DOHH2 (cell line): ENCODE measurements at regions not wholly inside any gene's neighbourhood (a gene's known extent, or its start where the extent isn't known, plus 50 kb on each side); places are given as distances from the start of the nearest gene placed in this dataset.

Experiments used
- H3F3A ChIP-seq: fragments of 200-600 bp; sonication (generic), shearing (Covaris generic); 2 replicates; pipeline ENCODE4 v1.6.0; 2016; ENCODE audit warnings: antibody characterized with exemption, mild to moderate bottlenecking; ENCODE audit not compliant: control insufficient read depth, insufficient read depth
- H3K27ac ChIP-seq: fragments of 200-600 bp; sonication (generic); 2 replicates; pipeline ENCODE4 v1.5.1; 2014; ENCODE audit warnings: low read depth, mild to moderate bottlenecking, low read length, moderate library complexity
- H3K27me3 ChIP-seq: fragments of 200-600 bp; sonication (generic); 2 replicates; pipeline ENCODE4 v1.6.1; 2014; ENCODE audit warnings: mild to moderate bottlenecking, low read length, mixed read lengths; ENCODE audit not compliant: control insufficient read depth
- H3K36me3 ChIP-seq: fragments of 200-600 bp; sonication (generic); 2 replicates; pipeline ENCODE4 v1.6.1; 2014; ENCODE audit warnings: mild to moderate bottlenecking, low read length, moderate library complexity, mixed read lengths; ENCODE audit not compliant: control insufficient read depth
- H3K4me1 ChIP-seq: fragments of 200-600 bp; sonication (generic); 2 replicates; pipeline ENCODE4 v1.6.1; 2014; ENCODE audit warnings: mild to moderate bottlenecking, low read length, mixed read lengths; ENCODE audit not compliant: control insufficient read depth
- H3K4me2 ChIP-seq: fragments of 200-600 bp; sonication (generic); 2 replicates; pipeline ENCODE4 v1.6.0; 2014; ENCODE audit warnings: mild to moderate bottlenecking, low read length, moderate library complexity
- H3K4me3 ChIP-seq: fragments of 200-600 bp; sonication (generic); 2 replicates; pipeline ENCODE4 v1.5.1; 2014; ENCODE audit warnings: mild to moderate bottlenecking, low read length, mixed read lengths
- H3K79me2 ChIP-seq: fragments of 200-600 bp; sonication (generic); 2 replicates; pipeline ENCODE4 v1.6.1; 2014; ENCODE audit warnings: mild to moderate bottlenecking, low read length, mixed read lengths; ENCODE audit not compliant: control insufficient read depth
- H3K9me2 ChIP-seq: fragments of 200-600 bp; sonication (generic); replicated peaks from 2 replicates; pipeline ENCODE4 v1.6.1; 2014; ENCODE audit warnings: mild to moderate bottlenecking, low read length, mixed read lengths; ENCODE audit not compliant: control insufficient read depth
- H3K9me3 ChIP-seq: fragments of 200-600 bp; sonication (generic); 2 replicates; pipeline ENCODE4 v1.6.1; 2014; ENCODE audit warnings: antibody characterized with exemption, low read length, mixed read lengths; ENCODE audit not compliant: control insufficient read depth, insufficient read depth
- H4K20me1 ChIP-seq: fragments of 200-600 bp; sonication (generic); 2 replicates; pipeline ENCODE4 v1.6.0; 2014; ENCODE audit warnings: low read depth, mild to moderate bottlenecking, antibody characterized with exemption, low read length, moderate library complexity; ENCODE audit not compliant: control insufficient read depth, insufficient read depth
- EZH2phosphoT487 ChIP-seq: fragments of 200-600 bp; sonication (generic); IDR thresholded peaks from 2 replicates; pipeline ENCODE4 v1.6.1; 2017; ENCODE audit warnings: borderline replicate concordance, mild to moderate bottlenecking, antibody characterized with exemption, low read length, moderate library complexity, mixed read lengths
- TF ChIP-seq, protein P1 (sequence below): fragments of 200-600 bp; sonication (generic); IDR thresholded peaks from one replicate; pipeline ENCODE4 v1.5.1; 2014; ENCODE audit warnings: antibody characterized with exemption, mild to moderate bottlenecking, low read depth, low read length; ENCODE audit not compliant: poor library complexity, severe bottlenecking

DNA sequence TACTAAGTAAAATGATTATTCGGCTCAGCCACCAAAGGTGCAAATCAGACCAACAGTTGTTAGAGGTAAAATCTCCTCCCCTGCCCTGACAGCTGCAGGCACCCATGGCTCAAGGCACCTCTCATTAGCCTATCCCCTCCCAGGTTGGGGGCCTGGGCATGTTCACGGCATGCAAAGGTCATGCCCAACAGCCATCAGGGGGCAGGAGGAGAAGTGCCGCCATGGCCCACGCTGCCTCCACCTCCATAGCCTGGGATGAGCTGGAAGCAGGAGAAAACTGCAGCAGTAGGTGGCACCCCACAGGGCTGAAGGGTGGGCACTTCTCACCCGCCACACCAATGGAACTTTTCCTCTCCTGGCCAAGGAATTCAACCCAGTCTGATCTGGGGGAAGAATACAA, 146.4 kb upstream of the COX10 start:
- no peak overlapping the region for H3K4me2 ChIP-seq
- H3K27me3 ChIP-seq = no peaks in the 10 kb centered on the region
- H3K27ac ChIP-seq = no peak overlapping the region
- no peak overlapping the region for H3K4me3 ChIP-seq
- H3K9me2 ChIP-seq = no peaks in the 10 kb centered on the region
- H3K4me1 ChIP-seq = peaks cover 36% of the 10 kb centered on the region
- H4K20me1 ChIP-seq = no peaks in the 10 kb centered on the region
- H3K79me2 ChIP-seq = no peaks in the 10 kb centered on the region
- H3K9me3 ChIP-seq = no peaks in the 10 kb centered on the region
- H3F3A ChIP-seq = no peaks in the 10 kb centered on the region
- TF ChIP-seq, protein P1, sequence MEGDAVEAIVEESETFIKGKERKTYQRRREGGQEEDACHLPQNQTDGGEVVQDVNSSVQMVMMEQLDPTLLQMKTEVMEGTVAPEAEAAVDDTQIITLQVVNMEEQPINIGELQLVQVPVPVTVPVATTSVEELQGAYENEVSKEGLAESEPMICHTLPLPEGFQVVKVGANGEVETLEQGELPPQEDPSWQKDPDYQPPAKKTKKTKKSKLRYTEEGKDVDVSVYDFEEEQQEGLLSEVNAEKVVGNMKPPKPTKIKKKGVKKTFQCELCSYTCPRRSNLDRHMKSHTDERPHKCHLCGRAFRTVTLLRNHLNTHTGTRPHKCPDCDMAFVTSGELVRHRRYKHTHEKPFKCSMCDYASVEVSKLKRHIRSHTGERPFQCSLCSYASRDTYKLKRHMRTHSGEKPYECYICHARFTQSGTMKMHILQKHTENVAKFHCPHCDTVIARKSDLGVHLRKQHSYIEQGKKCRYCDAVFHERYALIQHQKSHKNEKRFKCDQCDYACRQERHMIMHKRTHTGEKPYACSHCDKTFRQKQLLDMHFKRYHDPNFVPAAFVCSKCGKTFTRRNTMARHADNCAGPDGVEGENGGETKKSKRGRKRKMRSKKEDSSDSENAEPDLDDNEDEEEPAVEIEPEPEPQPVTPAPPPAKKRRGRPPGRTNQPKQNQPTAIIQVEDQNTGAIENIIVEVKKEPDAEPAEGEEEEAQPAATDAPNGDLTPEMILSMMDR = no peak
- TF ChIP-seq EZH2phosphoT487 = no peak
- no peaks in the 10 kb centered on the region for H3K36me3 ChIP-seq

GRCh38 chr17:13925579-13925978, 143.7 kb upstream of the COX10 start:
- no peaks in the 10 kb centered on the region for H3K27me3 ChIP-seq
- no peaks in the 10 kb centered on the region for H3K79me2 ChIP-seq
- TF ChIP-seq, protein P1 = peak; percentile 50
- TF ChIP-seq EZH2phosphoT487 = no peak
- H3K36me3 ChIP-seq = no peaks in the 10 kb centered on the region
- no peaks in the 10 kb centered on the region for H3K9me3 ChIP-seq
- no peak overlapping the region for H3K4me3 ChIP-seq
- H3F3A ChIP-seq = no peaks in the 10 kb centered on the region
- no peaks in the 10 kb centered on the region for H4K20me1 ChIP-seq
- H3K4me2 ChIP-seq = no peak overlapping the region
- H3K27ac ChIP-seq = no peak overlapping the region
- no peaks in the 10 kb centered on the region for H3K9me2 ChIP-seq
- H3K4me1 ChIP-seq = peaks cover 9% of the 10 kb centered on the region

DNA sequence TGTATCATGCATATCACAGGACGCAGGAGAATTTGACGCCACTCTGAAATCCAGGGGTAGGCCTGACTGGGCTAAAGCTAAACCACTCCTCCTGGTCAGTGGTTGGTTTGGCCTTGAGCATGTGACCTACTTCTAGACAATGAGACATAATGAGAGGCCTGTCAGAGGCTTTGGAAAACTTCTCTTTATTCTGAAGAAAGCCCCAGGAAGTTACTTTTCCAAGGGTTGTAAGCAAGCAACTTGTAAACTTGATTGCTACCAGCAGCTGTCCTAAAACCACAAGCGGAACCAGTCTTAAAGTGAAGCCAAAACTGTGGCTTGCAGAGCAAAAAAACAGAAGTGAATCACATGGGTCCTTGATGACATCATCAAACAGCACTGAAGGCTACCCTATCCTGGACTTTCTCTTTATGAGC, 138.2 kb upstream of the COX10 start:
- Histone ChIP-seq H3F3A (no peaks in the 10 kb centered on the region), H3K36me3 (no peaks in the 10 kb centered on the region), H3K4me1 (peaks cover 22% of the 10 kb centered on the region), H3K9me3 (no peaks in the 10 kb centered on the region), H3K4me2 (peak overlapping the region; percentile 32; the same call in 1 of the 2 replicates), H4K20me1 (no peaks in the 10 kb centered on the region), H3K79me2 (no peaks in the 10 kb centered on the region), H3K27me3 (no peaks in the 10 kb centered on the region), H3K4me3 (no peak overlapping the region), H3K9me2 (no peaks in the 10 kb centered on the region), H3K27ac (peak overlapping the region; percentile 49; the same call in 1 of the 2 replicates)
- TF ChIP-seq, protein P1 = no peak
- TF ChIP-seq EZH2phosphoT487 = no peak
